NOMO-1 treated with DMSO at 0.1 percent for 48 hours (cell line): ENCODE measurements at regions not wholly inside any gene's neighbourhood (a gene's known extent, or its start where the extent isn't known, plus 50 kb on each side); places are given as distances from the start of the nearest gene placed in this dataset.

ENCODE experiments used
- DNase-seq: peaks from one replicate; lab custom pipeline; 2025; ENCODE audit not compliant: unreplicated experiment; lab: John Stamatoyannopoulos, UW

- DNase-seq: no peak
Observed at GRCh38 chr22:42180349-42180842, 49.8 kb upstream of the CYP2D6 start.
